ENCODE measurements at regions not wholly inside any gene's neighbourhood (a gene's known extent, or its start where the extent isn't known, plus 50 kb on each side); places are given as distances from the start of the nearest gene placed in this dataset.
"Not testable (repeated sequence)": the region's sequence is repeated elsewhere in the genome, so short reads cannot be mapped to it uniquely, and the experiment has no call there.

DNA sequence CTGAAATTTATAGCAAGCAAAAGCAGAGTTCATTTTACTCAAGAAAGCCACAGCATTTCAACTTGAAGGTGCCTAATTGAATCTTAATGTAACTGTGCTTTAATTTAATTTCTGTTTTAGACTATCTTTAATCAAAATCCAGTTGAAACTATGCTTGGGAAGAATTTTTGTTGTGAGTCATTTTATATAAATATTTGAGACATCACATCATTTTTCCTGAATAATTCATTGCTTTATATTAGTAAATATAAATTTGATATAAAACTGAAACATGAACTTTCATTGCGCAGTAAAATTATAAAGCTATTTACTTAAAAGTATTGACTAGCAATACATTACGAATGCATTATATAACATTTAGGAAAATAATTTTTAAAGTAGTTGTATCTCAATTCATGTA lies 1937.1 kb upstream of the CDH9 start:
- no peak for DNase-seq

DNA sequence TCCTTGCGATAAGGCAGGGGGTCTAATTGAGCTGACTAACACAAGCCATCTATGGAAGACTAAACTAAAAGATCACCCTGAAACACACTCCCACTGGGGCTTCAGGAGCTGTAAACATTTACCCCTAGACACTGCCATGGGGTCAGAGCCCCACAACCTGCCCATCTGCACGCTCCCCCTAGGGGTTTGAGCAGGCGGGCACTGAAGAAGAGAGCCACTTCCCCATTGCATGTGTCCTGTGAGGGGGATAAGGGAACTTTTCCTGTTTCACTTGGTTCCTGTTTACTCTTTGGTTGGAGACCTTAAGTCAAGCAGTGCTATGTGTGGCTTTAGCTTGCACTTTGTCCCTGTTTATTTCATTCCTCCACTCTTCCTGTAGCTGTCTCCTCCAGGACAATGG lies 1929.5 kb upstream of the CDH9 start:
- DNase-seq: no peak

GRCh38 chr5:28961816-28962215 lies 1923.4 kb upstream of the CDH9 start:
- no peak for DNase-seq

GRCh38 chr5:28958581-28958980 lies 1920.2 kb upstream of the CDH9 start:
- DNase-seq: no peak

DNA sequence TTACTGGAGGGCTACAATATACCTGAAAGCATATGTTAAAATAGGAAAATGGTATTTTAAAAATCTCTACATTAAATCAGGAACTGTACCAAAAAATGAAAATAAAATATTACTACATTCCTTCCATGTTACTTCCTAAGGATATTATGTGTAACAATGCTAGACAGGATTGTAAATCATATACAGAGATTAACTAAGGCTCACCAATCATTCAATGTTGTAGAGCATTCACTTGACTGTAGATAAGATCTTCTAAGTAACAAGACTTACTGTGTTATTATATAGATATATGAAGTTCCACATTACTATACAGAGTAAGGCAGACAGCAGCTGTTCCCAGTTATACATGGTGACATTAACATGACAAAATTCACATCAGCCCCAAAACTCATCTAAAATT lies 1919.1 kb upstream of the CDH9 start:
- DNase-seq: no peak

DNA sequence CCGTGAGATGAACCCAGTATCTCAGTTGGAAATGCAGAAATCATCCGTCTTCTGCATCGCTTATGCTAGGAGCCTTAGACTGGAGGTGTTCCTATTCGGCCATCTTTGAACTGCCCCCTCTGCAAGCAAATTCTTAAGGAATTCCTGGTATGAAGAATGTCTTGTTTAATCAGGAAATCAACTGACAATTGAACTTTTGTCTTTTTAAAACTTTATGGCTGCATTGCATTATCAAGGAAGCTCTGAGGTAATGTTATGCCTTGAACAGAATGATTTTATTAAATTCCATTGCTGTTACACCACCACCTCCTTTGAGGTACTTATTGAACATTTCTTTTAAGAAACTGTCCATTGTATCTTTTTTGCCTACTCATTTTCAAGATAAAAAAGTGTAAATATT lies 1915.7 kb upstream of the CDH9 start:
- DNase-seq: no peak

DNA sequence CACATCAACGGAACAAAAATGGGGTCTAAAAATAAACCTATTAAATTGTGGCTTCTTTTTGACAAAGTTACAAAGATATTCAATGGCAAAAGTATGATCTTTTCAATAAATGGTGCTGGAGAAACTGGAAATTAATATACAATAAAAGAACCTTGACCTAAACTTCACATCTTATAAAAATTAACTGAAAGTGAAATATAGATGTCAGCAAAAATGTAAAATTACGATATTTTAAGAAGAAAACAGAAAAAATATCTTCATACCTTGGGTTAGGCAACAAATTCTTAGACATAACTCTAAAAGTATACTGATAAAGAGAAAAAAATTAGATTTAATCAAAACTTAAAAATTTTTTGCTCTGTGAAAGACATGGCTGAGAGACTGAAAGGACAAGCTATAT lies 1909.5 kb upstream of the CDH9 start:
- DNase-seq: no peak

DNA sequence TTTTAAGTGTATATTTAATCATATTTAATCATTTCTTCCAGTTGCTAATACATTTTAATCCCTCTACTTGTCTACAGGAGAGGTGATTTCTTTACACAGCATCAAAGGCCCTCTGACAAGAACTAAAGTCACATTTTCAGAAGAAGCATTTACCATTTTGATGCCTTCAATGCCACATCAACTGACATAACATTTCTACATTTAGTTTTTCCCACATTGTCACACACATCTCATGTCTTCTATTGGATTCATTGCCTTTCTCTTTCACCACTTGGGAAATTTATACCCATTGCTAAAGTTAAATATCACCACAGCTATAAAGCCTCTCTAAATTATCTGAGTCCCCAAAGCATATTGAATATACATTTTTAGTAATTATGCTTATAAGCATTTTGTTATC lies 1907.5 kb upstream of the CDH9 start:
- DNase-seq: no peak

GRCh38 chr5:28929366-28929765 lies 1891.0 kb upstream of the CDH9 start:
- not testable (repeated sequence) for DNase-seq

DNA sequence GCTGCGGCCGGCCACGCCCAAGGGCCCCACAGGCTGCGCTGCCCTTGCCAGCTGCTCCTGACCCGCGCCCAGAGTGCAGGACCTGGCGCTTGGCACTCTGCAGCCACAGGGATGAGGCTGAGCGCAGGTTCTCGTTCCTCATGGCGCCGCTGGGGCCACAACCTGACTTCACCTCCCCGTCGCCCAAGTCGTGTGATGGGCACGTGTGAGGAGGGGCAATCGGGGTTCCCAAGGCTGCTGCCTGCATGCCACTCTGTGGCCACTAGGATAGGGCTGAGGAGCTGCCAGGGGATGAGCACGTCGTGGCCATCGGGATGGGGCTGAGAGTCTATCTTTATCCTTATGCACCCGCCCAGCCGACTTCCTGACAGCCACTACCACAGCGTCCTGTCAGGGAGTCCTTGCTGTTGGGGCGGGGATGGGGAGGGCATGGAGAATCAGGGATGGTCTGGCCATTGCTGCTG lies 1890.0 kb upstream of the CDH9 start:
- not testable (repeated sequence) for DNase-seq

DNA sequence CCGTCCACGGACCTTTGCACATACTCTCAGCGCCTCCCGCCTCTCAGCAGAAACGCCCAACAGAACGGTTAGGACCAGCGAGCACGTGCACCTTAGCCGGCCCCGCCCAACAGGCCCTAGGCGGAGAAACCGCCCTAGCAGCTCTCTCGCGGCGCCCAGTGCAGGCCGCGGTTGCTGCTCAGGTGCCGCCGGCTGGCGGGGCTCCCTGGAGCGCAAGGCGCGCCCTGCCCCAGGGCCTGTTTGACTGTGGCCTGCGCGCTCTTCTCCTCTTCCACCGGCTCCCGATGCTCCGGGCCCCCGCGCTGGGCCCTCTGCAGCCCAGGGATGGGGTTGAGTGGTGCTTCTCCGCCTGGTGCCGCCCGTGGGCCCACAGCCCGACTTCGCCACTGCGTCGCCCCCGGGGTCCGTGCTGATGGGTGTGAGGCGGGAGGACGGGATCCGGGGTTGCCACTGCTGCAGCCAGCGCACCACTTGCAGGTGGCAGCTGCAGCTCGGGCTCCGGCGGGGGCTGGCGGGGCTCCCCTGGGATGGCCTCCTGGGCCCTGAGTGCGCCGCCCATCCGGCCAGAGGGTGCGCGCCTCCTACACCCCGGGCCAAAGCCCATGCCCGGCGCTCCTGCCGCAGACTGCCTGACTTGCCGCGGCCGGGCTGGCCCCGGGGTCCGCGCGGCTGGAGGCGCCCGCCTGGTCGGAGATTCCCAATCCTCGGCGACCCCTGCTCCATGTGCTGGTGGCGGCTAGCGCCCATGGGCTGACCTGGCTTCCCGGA lies 1889.4 kb upstream of the CDH9 start:
- DNase-seq: no peak

- no peak for DNase-seq
Observed at GRCh38 chr5:28926422-28926821, 1888.0 kb upstream of the CDH9 start.

DNA sequence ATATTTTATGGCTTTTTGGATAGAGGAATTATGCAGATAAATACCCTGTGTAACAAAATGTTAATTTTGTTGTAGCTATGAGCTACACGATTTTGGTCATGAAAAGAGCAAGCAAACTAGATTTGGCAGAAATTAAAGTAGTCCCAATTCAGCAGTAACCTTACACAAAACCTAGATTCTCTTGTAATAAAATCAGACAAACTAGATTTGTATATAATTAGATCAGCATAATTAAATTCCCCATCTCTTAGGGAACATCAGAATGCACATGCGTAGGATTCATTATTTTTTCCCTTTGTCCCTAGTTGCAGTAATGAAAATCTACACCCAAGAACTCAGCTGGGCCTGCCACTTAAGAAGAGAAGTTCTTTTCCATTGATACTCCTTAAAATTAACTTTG lies 1879.2 kb upstream of the CDH9 start:
- DNase-seq: no peak

GRCh38 chr5:28914297-28914696 lies 1875.9 kb upstream of the CDH9 start:
- no peak for DNase-seq

- no peak for DNase-seq
Observed at GRCh38 chr5:28903643-28904042, 1865.3 kb upstream of the CDH9 start.

- no peak for DNase-seq
Observed at GRCh38 chr5:28896949-28897348, 1858.6 kb upstream of the CDH9 start.

DNA sequence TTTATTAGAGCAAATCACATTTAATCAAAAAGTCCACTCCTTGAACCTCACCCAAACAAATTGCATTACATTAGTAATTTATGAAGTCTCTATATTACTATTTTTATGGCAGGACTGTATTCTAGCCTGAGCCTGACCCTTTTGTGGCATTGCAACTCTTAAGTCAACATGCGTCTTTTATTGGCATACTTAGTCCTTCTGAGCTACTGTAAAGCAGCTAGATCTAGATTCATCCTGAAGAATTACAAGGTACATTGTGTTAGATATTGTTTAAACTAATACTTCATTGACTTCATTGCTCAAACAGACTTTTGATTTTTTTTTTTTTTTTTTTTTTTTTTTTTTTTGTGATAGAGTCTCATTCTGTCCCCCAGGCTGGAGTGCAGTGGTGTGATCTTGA lies 1842.5 kb upstream of the CDH9 start:
- DNase-seq: no peak

GRCh38 chr5:28877050-28877449 lies 1838.7 kb upstream of the CDH9 start:
- no peak for DNase-seq

DNA sequence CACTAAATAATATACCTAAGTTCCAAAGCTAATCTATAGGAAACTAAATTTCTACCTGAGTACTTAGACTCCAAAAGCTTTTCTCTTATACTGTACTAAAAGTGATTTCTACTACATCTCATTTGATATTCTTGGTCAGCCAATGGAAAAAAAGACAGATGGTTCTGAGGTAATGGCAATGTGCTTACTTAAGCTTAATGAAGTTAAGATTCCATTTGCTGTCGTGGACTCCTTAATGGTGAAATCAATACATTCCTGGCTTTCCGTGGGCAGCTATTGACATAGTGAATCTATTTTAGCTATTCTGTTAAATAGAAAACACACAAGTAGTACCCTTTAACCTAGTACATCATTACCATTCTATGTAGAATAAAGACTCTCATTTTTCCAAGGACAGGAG lies 1825.6 kb upstream of the CDH9 start:
- DNase-seq: no peak

DNA sequence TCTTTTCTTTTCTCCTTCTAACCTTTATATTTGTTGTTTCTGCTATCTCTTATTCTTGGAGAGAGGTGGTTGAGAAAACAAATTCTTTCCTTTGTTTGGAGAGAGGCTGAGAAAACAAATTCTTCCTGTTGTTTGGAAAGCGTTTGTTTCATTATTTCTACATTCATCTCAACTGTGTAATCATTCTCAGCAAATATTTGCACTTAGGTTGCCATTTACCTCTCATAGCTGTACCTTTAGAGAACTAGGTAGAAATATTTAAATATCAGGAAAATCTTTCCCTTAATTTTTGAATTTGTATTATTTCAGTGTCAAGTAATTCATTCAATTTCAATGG lies 1824.4 kb upstream of the CDH9 start:
- DNase-seq: no peak

- DNase-seq: no peak
Observed at GRCh38 chr5:28862137-28862859, 1823.9 kb upstream of the CDH9 start.

GRCh38 chr5:28855626-28856025 lies 1817.2 kb upstream of the CDH9 start:
- no peak for DNase-seq

DNA sequence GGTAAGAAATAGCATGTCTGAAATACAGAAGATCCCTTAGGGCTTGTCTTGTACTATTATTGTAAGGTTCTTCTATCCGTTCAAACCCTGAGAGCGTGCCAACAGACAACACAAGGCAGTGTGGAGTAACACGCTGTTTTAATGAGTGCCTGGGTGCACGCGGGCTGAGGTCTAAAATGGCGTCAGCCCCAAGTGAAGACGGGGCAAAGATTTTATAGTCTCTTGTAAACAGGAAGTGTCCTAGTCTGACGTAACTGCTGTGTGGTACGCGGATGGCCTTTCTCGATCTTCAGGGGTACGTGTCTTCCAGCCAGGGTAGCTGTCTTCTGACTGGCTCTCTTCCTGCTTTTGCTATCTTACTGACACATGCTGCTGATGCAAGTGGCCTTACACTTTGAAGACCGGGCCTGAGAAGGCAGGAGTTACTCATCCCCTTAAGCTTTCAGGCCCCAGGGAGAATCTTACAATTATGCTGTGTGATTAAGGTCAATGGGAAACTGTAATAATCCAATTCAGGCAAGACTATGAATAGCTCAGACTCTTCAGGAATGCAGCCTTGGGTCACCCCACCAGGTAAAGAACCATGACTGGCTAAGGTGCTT lies 1812.0 kb upstream of the CDH9 start:
- no peak for DNase-seq

DNA sequence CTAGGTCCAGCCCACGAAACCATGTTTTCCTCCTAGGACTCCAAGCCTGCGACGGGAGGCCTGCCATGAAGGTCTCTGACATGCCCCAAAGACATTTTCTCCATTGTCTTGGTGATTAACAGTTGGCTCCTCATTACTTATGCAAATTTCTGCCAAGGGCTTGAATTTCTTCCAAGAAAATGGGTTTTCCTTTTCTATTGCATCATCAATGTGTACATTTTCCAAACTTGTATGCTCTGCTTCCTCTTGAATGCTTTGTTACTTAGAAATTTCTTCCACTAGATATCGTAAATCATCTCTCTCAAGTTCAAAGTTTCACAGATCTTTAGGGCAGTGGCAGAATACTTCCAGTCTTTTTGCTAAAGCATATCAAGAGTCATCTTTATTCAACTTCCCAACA lies 1792.7 kb upstream of the CDH9 start:
- DNase-seq: no peak
